GM12892 (cell line): ENCODE measurements at regions not wholly inside any gene's neighbourhood (a gene's known extent, or its start where the extent isn't known, plus 50 kb on each side); places are given as distances from the start of the nearest gene placed in this dataset.

Source experiments
- POLR2A ChIP-seq: IDR thresholded peaks from 2 replicates; pipeline ENCODE4 v1.6.1; 2011; ENCODE audit warnings: low read depth, low read length, control low read depth
- POLR2AphosphoS5 ChIP-seq: IDR thresholded peaks from 2 replicates; pipeline ENCODE4 v1.6.1; 2011; ENCODE audit warnings: low read depth, low read length, control low read depth

DNA sequence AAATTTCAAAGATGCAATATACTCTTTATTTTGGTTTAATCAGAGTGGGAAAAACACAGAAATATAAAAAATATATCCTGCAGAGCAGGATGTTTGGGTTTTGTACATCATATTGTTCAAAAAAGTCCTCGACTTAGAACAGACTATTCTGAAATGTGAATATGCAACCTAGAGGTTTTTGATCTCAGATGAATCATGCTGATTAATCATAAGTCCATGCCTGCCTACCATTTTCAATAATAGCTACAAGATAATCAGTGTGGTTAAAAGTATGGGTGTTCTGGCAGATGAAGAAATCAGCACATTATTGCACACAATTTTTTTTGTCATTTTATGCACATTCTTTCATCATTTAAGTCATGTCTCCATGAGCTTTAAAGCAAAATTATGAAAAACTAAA is 1261.0 kb upstream of the NXPH2 start:
- TF ChIP-seq POLR2A (no peak), POLR2AphosphoS5 (no peak)
